ENCODE measurements at regions not wholly inside any gene's neighbourhood (a gene's known extent, or its start where the extent isn't known, plus 50 kb on each side); places are given as distances from the start of the nearest gene placed in this dataset.

DNA sequence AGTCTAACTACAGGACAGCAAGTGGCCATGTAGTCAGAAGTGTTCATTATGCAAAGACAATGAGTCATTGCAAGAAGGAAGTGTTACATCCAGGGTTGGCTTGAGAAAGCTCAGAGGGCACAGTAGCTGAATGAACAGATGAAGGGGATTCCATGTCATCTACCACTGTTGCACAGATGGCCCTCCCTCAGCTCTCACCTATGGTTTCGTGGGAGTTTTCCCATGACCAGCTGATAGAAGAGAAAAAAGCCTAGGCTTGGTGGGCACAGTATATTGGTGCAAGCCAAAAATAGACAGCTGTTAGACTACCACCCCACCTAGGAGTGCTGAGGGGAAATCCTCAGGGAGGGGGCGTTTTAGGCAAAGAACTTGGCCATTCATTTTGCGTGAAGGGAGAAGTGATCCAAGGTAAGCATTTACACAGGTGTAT is 217.0 kb downstream of the DMRT2 start:
- no peak for DNase-seq (ENCODE audit: low spot score)

DNA sequence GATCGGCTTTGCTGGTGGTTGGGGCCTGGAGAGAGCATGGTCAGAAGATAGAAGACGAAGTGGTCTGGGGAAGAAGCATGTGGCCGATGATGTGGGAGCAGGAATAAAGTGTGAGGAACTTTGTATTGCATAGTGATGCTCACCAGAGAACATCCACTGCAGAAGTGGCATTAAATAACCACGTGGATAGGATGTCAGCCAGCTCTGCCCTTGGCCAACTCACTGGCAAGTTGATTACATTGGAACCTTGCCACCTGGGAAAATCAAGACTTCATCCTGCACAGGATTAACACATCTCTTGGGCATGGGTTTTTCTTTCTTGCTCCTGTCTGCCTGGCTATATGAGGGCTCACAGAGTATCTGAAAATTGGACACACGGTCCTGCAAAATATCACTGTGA is 217.4 kb downstream of the DMRT2 start:
- DNase-seq (ENCODE audit: low spot score), result no peak

DNA sequence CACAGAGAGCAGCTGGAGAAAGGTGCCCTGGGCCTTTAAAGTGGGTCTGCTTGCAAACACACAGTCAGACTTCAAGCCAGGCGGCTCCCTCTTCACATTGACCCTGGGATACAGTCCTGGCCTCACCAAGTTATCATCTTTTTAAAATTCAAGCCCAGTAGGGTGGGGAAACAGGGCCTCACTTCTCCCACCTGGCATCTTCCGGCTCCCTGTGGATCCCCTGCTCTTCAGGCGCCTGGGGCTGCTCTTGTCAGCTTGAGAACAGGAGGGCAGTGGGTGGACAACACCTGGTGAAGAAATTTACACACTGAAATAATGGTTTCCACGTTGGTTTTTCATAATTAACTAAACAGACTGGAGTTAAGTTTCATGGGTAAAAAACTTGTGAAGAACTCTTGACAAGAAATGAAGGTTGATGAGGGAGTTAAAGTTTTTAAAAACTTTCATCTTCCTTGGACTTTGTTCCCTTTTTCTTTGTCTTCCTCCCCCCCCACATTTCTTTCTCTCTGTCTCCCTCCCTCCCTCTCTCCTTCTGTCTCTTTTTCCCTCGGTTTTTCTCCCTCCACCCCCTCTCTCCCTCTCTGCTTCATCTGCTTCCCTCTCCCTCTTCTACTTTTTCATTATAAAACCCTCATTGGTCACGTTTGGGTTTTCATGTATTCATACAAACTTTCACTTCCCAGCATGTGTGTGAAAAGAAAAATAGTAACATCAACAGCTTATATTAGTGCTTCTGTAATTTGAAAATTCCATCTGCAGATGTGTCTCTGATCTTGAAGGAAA is 219.6 kb downstream of the DMRT2 start:
- DNase-seq (ENCODE audit: low spot score), result no peak

DNA sequence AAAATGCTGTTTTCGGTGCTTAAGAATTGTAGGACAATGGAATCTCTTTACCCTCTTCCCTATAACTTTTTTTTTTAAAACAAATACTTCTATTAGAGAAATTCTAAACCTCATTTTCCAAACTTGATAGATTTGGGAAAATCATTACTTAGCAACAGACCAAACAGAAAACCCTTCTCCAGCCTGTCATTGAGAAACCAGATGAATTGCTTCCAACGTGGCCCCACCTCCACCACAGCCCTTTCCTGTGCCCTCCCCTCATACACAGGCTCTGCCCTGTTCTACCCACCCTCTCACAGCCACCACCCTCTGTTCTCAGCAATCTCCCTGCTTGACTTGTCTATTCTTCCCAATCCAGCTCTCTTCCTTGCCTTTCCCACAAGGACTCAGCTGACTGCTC is 221.2 kb downstream of the DMRT2 start:
- DNase-seq (ENCODE audit: low spot score), result no peak

DNA sequence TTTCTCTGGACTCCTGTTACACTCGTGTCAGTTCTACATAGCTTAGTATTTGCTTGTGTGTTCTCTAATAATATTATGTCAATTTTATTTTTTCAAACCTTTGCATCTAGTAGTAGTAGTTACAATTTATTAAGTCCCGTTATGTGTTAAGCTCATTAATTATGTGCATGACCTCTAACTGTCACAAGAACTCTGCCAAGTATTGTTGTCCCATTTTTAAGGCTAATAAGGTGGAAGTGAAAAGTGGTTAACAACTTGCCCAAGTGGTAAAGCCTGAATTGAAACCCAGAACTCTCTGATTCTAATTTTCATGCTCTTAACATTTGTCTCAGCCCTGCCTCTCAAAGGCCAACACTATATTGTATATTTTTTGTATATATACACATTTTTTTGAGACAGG is 221.6 kb downstream of the DMRT2 start:
- no peak for DNase-seq (ENCODE audit: low spot score)

DNA sequence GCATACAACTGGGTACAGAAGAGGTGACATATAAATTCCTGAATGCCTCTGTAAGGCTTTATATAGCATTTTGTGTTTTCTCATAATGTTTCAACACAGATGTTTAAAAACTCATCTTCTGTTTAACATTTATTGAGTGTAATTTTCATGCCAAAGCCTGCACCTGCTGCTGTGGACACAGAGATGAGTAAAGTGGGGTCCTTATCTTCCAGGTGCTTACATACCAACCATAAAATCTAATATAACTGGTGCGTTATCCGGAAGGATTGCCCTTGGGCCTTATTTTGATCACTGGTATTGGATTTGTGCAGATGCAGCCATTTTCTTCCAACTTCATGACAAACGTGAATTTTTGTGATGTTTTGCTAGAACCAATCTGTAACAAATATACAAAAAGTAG is 222.3 kb downstream of the DMRT2 start:
- DNase-seq (ENCODE audit: low spot score), result no peak

DNA sequence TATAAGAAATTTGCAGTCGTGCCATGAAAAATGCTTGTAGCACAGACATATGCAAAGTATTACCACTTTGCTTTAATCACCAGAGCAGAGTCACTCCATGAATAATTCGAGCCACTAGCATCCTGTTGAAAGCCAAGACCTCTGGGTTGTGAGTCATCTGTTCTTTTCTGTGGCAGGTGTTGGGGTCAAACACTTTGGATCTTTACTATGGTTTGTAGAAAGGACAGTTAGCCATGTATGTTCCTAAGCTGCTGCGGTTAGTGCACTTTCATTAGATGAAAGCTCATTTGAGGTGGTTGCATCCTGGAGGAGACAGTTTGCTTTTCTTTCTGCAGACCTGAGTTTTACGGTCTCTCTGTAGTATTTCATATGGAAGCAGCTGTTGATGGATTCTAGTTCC is 223.7 kb downstream of the DMRT2 start:
- DNase-seq (ENCODE audit: low spot score), result no peak

DNA sequence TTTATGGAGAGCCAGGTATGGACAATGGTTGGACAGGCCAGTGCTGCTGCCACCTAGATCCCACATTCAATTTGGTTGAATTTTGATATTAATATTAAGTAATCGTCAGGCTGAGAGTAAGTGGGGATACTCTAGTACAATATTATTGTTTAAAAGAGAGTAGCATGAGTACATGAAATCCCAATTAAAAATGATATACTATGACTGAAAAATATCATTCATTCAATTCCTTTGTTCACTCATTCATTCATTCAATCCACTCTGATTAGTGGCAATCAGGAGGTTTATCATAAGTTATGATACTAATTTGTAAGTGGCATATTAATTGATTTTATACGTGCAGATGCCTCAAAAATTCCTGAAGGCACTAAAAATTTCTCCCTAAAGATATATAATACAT is 224.2 kb downstream of the DMRT2 start:
- DNase-seq (ENCODE audit: low spot score), result no peak

DNA sequence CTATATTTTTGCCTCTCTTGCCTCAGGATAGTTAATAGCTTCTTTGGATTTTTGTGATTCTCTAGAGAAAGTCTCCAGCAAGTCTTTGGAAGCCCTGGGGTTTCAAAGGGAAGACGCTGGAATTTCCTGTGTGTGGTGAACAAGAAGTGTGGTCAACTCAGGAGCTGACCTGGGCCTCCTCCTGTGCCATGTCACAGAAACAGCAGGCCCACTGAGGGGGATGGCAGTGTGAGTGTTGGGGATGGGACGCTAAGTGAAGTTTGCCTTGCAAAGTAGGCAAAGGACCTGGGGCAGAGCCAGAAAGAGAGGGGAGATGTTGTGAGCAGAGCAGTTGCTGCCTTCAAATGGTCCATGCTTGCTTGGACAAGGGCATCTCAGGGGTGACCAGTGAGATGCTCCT is 226.3 kb downstream of the DMRT2 start:
- DNase-seq (ENCODE audit: low spot score), result no peak

DNA sequence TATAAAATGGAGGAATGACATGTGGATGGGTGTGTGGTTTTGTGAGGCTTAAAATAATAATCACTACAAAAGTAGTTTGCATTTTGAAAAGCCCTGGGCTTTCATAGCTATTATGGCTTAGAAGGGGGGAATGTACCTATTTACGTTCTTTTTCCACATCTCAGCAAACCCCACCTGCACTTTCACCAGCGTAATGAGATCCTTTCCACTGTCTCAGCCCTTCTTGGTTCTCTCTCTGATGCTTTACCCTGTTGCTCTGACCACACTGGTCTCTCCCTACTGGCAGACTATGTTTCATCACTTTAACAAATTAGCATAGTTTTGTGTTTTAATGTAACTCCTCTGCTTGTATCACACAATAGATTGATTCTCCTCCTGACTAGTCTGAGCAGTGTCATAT is 234.6 kb downstream of the DMRT2 start:
- DNase-seq (ENCODE audit: low spot score), result no peak

DNA sequence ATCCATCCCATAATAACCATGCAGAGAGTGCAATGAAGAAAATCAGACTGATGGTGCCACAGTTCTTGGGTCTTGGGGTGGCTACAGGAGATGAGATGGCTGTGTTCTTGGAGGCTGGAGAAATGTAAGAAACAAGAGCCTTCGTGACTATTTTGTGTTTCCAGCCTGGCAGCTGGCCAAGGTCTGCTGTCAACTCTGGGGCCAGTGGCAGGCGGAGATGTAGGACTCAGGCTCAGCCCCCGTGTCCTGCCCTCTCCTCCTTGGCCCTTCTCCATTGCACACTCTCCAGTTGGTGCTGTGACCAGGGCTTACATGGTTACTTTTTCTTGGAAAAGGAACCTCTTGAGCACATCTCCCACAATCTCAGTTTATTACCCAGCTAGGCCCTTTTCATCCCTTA is 235.4 kb downstream of the DMRT2 start:
- no peak for DNase-seq (ENCODE audit: low spot score)

DNA sequence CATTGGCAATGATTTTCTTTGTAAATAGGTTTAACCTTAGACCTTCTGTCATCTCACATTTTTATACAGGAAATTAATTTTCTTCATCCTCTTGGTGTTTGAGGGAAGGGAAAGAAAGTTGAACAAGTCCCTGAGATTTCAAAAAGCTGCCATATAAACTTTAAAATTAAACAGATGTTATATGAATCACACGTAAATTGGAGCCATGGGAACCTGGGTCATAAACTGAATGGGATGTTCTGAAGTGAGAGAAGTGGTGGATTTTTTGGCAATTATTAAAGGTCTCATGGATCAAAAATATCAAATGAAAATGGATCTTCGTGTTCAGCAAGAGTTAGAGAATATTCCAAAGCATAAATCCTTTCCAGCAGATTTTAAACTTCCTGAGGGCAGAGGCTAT is 242.2 kb downstream of the DMRT2 start:
- no peak for DNase-seq (ENCODE audit: low spot score)

DNA sequence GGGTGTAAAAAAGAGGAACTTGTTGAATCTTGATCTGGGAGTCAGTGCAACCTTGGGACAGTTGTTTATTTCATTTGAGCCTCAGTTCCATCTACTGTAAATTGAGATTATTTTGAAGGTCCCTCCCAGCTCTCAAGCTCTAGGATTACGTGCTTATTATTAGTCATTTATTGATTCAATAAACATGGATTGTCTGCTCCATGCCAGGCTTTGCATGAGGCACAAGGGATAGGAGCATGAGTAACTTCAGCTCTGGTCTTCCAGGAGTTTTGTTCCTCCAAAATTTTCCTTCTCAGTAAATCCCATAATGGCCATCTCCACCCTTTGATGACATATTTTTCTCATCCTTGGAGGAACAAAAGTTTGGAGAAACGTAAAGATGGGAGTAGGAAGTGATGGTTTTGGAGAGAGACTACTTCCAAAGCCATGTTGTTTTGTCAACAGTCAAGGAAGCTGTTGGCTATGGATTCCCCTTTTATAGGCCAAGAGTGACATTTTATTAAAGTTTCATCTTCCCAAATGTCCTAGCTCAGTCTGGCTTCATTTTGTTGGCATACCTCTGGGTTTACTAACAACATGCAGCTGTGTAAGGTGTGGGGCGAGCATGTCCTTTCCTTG is 244.6 kb downstream of the DMRT2 start:
- no peak for DNase-seq (ENCODE audit: low spot score)

DNA sequence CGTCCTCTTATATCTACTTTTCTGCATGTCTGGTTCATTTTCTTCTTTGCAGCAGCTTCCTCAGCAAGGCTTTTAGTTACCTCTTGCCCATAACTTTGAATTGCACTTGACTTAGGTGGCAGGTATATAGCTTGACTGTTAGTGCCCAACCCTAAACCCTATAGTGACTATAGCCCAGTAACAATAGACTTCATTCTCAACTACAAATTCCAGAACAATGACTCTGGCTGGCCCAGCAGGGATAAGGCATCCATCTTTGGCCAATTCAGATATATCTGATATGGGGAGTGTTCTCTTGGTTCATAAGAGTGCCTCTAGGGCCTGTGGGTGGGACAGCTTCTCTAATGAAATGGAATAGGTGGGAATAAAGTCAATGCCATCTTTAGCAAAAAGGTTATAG is 246.2 kb downstream of the DMRT2 start:
- no peak for DNase-seq (ENCODE audit: low spot score)

DNA sequence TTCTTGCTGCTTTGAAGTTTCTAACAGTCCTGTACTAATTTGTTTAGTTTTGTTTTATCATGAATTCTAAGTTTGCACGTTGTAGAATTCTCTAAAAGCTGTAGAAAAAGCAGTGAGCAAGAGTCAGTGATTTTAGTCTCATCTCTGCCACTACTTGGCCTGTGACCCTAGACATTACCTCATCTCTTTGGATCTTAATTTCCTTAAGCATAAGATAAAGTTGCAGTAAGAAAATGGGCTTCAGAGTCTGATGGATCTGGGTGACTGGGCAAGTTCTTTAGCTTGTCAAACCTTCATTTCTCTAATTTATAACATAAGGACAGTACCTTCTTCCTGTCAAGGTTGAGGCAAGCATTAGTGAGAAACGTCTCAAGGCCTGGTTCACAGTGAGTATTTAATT is 247.9 kb downstream of the DMRT2 start:
- no peak for DNase-seq (ENCODE audit: low spot score)

DNA sequence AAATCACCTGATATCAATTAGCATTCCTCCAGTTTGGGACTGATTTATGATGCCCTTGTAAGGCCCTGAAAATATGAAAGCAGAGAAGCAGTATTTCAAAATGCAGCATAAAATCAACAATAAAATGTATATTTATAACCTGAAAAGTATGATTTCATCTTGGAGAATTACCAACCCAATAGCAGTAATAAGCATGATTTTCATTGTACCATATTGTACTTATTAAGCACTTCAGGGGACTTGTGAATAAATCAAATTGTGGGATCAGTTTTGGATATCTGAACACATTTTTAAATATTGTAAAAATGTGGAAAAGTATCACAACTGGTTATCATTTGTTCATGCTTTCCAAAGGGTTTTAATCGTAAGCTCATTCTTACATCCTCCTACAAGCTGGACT is 250.8 kb downstream of the DMRT2 start:
- no peak for DNase-seq (ENCODE audit: low spot score)

DNA sequence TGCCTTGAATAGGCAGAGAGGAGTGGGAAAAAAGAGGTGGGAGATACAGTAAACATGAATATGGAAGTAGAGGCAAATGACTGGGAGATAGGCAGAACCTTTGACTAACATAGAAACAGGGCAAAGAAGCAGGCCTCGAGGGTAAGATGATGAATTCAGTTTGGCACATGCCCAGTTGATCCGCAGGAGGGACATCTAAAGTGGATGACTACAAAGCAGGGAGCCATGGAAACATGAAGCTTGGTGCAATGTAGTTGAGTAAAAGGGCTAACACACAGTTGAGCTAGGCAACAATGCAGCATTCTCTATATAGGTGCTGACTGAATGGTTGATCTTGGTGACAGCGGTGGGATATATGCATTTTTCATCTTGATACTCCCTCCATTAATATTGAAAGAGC is 253.8 kb downstream of the DMRT2 start:
- DNase-seq (ENCODE audit: low spot score), result no peak

DNA sequence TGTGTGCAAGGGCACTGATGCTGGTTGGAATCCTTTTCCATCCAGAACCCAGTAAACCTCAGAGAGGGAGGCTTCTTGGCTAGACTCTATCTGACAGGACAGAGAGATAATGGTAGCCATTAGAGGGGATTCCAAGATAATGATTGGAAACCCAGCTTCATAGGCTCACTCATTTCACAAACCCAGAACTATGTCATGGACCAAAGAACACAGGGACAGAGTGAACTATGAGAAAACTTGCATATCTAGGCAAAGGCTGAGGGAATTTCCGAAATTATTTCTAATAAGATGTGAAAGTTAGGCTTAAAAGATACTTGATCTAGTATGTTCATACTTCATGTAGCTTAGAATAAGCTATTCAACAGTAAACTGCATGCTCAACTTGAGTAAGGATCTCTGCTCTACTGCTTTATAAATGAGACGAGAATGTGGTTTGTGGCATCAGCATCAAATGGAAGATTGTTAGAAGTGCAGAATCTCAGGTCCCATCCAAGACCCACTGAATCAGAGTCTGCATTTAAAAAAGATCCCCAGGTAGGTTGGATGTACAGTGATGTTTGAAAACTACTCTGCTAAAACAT is 261.4 kb downstream of the DMRT2 start:
- no peak for DNase-seq (ENCODE audit: low spot score)

DNA sequence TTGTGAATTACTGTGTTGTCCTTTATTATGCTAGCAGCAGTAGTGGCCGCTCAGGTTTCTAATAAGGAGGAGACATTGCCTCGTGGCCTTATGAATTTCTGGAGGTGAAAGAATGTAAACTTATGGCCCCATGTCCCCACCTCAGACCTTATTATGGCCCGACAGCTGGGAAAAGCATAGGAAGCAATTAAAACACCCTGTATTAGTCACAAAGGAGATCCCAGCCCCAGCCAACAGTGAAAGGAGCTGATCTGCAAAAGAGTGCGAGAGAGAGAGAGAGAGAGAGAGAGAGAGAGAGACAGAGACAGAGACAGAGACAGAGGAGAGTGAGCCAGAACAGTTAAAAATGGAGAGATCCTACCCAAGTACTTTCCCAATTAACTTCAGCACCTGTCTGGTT is 269.3 kb downstream of the DMRT2 start:
- no peak for DNase-seq (ENCODE audit: low spot score)

DNA sequence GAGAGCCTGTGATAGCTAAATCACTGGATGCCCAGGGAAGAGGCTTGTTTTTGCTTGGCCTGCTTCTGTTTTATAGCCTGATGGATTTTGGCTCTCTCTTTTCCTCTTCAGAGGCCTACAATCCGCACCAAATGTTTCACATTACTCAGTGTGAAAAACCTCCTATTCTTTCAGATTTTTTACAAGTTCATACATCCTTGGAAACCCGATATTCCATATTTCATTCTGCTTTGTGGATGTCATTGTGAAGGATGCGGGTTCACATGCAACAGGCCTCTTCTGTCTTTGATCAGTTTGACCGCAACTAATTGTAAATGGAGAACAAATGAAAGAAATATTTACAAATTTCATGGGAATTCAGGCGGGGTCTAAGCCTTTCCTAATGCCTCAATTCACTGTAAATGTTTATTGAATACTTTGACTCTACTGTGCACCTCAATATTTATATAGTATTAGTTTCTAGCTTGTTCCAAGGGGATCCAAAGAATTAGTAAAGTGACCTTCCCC is 269.9 kb downstream of the DMRT2 start:
- no peak for DNase-seq (ENCODE audit: low spot score)

DNA sequence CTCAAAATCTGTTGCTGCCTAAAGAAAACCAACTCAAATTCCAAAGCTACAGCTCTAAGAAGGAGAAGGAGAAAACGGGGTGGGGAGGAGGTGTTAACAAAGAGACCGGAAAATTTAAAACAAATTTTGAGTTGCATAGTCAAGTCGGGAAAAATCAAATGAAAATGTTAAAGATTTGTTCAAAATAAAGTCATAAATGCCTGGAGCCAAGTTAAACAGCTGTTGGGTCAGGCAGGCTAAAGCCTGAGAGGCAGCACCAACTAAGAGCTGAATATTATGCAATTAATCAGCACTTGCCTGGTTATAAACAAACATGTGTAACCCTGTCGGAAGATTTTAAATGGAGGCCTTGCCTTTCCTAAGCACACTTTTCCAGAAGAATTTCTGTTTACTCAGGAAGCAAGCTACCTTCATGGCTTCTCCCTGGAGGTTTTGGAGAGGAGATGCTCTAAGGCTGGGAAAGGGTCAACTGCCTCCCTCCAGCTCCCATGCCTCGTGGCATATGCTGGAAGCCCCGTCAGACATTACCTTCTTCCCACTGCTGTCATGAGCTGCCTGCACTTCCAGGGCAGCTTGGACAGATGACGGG is 270.5 kb downstream of the DMRT2 start:
- no peak for DNase-seq (ENCODE audit: low spot score)

DNA sequence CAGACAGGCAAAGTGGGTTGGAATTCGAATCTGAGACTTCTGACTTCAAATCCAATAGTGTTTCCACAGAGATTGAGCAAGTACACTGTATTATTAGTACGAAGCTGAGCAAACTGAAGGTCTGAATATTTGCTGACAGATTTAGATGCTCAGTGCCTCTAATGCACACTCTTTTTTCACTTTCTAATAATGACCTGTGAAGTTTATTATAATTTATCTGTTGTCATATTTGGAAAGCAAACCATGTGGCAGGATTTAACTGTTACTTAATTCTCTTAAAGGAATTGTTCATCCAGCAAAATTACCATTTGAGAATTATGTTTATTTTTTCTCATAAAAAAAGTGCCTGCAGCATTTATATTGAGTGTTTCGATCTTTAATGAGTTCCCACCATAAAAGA is 277.3 kb downstream of the DMRT2 start:
- no peak for DNase-seq (ENCODE audit: low spot score)

DNA sequence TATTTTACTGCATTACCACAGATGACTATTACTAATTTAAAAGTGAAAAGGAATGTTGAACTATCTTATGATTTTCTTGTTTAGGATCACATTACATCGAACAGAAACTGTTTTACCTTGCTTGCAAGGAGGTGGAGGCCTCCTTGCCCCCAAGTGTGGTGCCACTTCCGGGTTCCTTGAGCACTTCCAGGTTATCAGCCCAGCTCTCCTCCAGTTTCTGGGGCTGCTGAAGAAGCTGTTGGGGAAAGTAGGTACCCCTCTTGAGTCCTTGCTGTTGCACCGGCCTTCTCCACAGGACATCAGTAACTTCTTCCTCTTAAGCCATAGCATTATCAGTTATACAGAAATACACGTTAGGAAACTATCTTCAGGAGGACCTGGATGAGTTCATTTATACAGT is 278.2 kb downstream of the DMRT2 start:
- DNase-seq (ENCODE audit: low spot score), result no peak
